Fibroblast of skin of left quadriceps (primary cell): ENCODE measurements at regions not wholly inside any gene's neighbourhood (a gene's known extent, or its start where the extent isn't known, plus 50 kb on each side); places are given as distances from the start of the nearest gene placed in this dataset.
"Not testable (repeated sequence)": the region's sequence is repeated elsewhere in the genome, so short reads cannot be mapped to it uniquely, and the experiment has no call there.

Source experiments
- DNase-seq, 2 experiments: peaks; one replicate each; pipeline ENCODE4 v3.0.0-alpha.2; 2013; ENCODE audit warnings: low read depth in 2 of 2

- no peak for DNase-seq
These were observed 61.9 kb upstream of the VASH1 start for GRCh38 chr14:76699209-76699938.

GRCh38 chr14:76699939-76700590 is 61.2 kb upstream of the VASH1 start:
- DNase-seq, result no peak

GRCh38 chr14:76701436-76701835 is 59.8 kb upstream of the VASH1 start:
- no peak for DNase-seq

- DNase-seq, result no peak
These were observed 59.3 kb upstream of the VASH1 start for GRCh38 chr14:76701981-76702380.

- no peak for DNase-seq
These were observed 56.1 kb upstream of the VASH1 start for GRCh38 chr14:76705214-76705613.

GRCh38 chr14:76706207-76706606 is 55.1 kb upstream of the VASH1 start:
- not testable (repeated sequence) for DNase-seq

- DNase-seq, result no peak
These were observed 54.5 kb upstream of the VASH1 start for GRCh38 chr14:76706811-76707210.

- no peak for DNase-seq
These were observed 53.2 kb upstream of the VASH1 start for GRCh38 chr14:76708028-76708427.

- no peak for DNase-seq
These were observed 52.5 kb upstream of the VASH1 start for GRCh38 chr14:76708771-76709170.

GRCh38 chr14:76710056-76711010 is 50.9 kb upstream of the VASH1 start:
- peak; percentile 13 for DNase-seq
